ENCODE measurements at regions not wholly inside any gene's neighbourhood (a gene's known extent, or its start where the extent isn't known, plus 50 kb on each side); places are given as distances from the start of the nearest gene placed in this dataset.
A peak's percentile ranks its signal among the peaks of the same experiment; 100 is the strongest.

GRCh38 chr9:129518074-129518473 is 102.8 kb downstream of the C9orf50 start:
- peaks cover 5% of the 10 kb centered on the region for H3K9me3 ChIP-seq (ENCODE audit: low read length)
- no peak for DNase-seq
- H3K4me3 Mint-ChIP-seq = no peak overlapping the region
- H3K4me3 ChIP-seq (ENCODE audit: low read length) = no peak overlapping the region
- H3K9me3 Mint-ChIP-seq = peaks cover 13 to 28% (median 25%) of the 10 kb centered on the region in 5 donors
- H3K4me1 Mint-ChIP-seq = no peaks in the 10 kb centered on the region
- H3K36me3 ChIP-seq (ENCODE audit: insufficient read depth, low read length) = no peaks in the 10 kb centered on the region
- no peak overlapping the region for H3K27ac ChIP-seq (ENCODE audit: low read depth, low read length)
- peaks cover 0 to 13% (median 3%) of the 10 kb centered on the region in 3 donors for H3K36me3 Mint-ChIP-seq
- no peaks in the 10 kb centered on the region for H3K27me3 ChIP-seq (ENCODE audit: insufficient read depth, low read length, poor library complexity, severe bottlenecking)
- peak overlapping the region in 1 of 8 donors; percentile 42 for H3K27ac Mint-ChIP-seq
- ChIA-PET CTCF (interaction anchor here (0.8 kb wide), 1 partner anchor 135 kb away, joined by 3 read pairs; no protein-coding TSS in a partner anchor), POLR2A (no interaction called here)
- H3K27me3 Mint-ChIP-seq = peaks cover 7 to 9% of the 10 kb centered on the region in 2 donors
- H3K4me1 ChIP-seq (ENCODE audit: insufficient read depth, low read length) = no peaks in the 10 kb centered on the region

GRCh38 chr9:129517006-129517405 is 103.9 kb downstream of the C9orf50 start:
- Mint-ChIP-seq H3K4me3 (no peak overlapping the region), H3K36me3 (peaks cover 0 to 15% (median 3%) of the 10 kb centered on the region in 3 donors), H3K27ac (no peak overlapping the region), H3K4me1 (no peaks in the 10 kb centered on the region), H3K27me3 (peaks cover 4 to 9% of the 10 kb centered on the region in 2 donors), H3K9me3 (peaks cover 14 to 29% (median 25%) of the 10 kb centered on the region in 5 donors)
- ChIA-PET POLR2A (no interaction called here), CTCF (interaction anchor here (0.8 kb wide), 1 partner anchor 134 kb away, joined by 3 read pairs; no protein-coding TSS in a partner anchor)
- H3K9me3 ChIP-seq (ENCODE audit: low read length) = peaks cover 5% of the 10 kb centered on the region
- no peak overlapping the region for H3K27ac ChIP-seq (ENCODE audit: low read depth, low read length)
- no peaks in the 10 kb centered on the region for H3K27me3 ChIP-seq (ENCODE audit: insufficient read depth, low read length, poor library complexity, severe bottlenecking)
- no peak for DNase-seq
- no peaks in the 10 kb centered on the region for H3K4me1 ChIP-seq (ENCODE audit: insufficient read depth, low read length)
- no peaks in the 10 kb centered on the region for H3K36me3 ChIP-seq (ENCODE audit: insufficient read depth, low read length)
- H3K4me3 ChIP-seq (ENCODE audit: low read length) = no peak overlapping the region

- Mint-ChIP-seq H3K36me3 (peaks cover 0 to 15% (median 3%) of the 10 kb centered on the region in 3 donors), H3K4me3 (no peak overlapping the region), H3K4me1 (no peaks in the 10 kb centered on the region), H3K27ac (no peak overlapping the region), H3K9me3 (peaks cover 14 to 29% (median 25%) of the 10 kb centered on the region in 5 donors), H3K27me3 (peaks cover 4 to 9% of the 10 kb centered on the region in 2 donors)
- Histone ChIP-seq H3K36me3 (ENCODE audit: insufficient read depth, low read length) (no peaks in the 10 kb centered on the region), H3K4me1 (ENCODE audit: insufficient read depth, low read length) (no peaks in the 10 kb centered on the region), H3K27me3 (ENCODE audit: insufficient read depth, low read length, poor library complexity, severe bottlenecking) (no peaks in the 10 kb centered on the region), H3K9me3 (ENCODE audit: low read length) (peaks cover 5% of the 10 kb centered on the region), H3K4me3 (ENCODE audit: low read length) (no peak overlapping the region), H3K27ac (ENCODE audit: low read depth, low read length) (no peak overlapping the region)
- ChIA-PET POLR2A (interaction anchor here (0.6 kb wide), 1 partner anchor 22 kb away, joined by 3 read pairs; no protein-coding TSS in a partner anchor), CTCF (interaction anchor here (1.2 kb wide), 1 partner anchor 12 kb away, joined by 3 read pairs; no protein-coding TSS in a partner anchor)
- no peak for DNase-seq
These were observed 106.0 kb downstream of the C9orf50 start for GRCh38 chr9:129514891-129515290.

GRCh38 chr9:129514497-129514867 is 106.4 kb downstream of the C9orf50 start:
- ChIA-PET CTCF (interaction anchor here (1.2 kb wide), 1 partner anchor 12 kb away, joined by 3 read pairs; no protein-coding TSS in a partner anchor), POLR2A (no interaction called here)
- no peaks in the 10 kb centered on the region for H3K27me3 ChIP-seq (ENCODE audit: insufficient read depth, low read length, poor library complexity, severe bottlenecking)
- peaks cover 0 to 15% (median 3%) of the 10 kb centered on the region in 3 donors for H3K36me3 Mint-ChIP-seq
- no peaks in the 10 kb centered on the region for H3K4me1 Mint-ChIP-seq
- no peaks in the 10 kb centered on the region for H3K4me1 ChIP-seq (ENCODE audit: insufficient read depth, low read length)
- no peaks in the 10 kb centered on the region for H3K36me3 ChIP-seq (ENCODE audit: insufficient read depth, low read length)
- no peak overlapping the region for H3K27ac ChIP-seq (ENCODE audit: low read depth, low read length)
- DNase-seq = no peak
- no peak overlapping the region for H3K27ac Mint-ChIP-seq
- H3K4me3 ChIP-seq (ENCODE audit: low read length) = no peak overlapping the region
- H3K9me3 ChIP-seq (ENCODE audit: low read length) = peaks cover 5% of the 10 kb centered on the region
- peaks cover 4 to 9% of the 10 kb centered on the region in 2 donors for H3K27me3 Mint-ChIP-seq
- no peak overlapping the region for H3K4me3 Mint-ChIP-seq
- H3K9me3 Mint-ChIP-seq = peaks cover 14 to 29% (median 25%) of the 10 kb centered on the region in 5 donors

- CTCF ChIA-PET = no interaction called here
- H3K4me1 Mint-ChIP-seq = no peaks in the 10 kb centered on the region
- H3K27ac Mint-ChIP-seq = no peak overlapping the region
- H3K27ac ChIP-seq (ENCODE audit: low read depth, low read length) = no peak overlapping the region
- H3K9me3 Mint-ChIP-seq = peaks cover 14 to 29% (median 25%) of the 10 kb centered on the region in 5 donors
- no peaks in the 10 kb centered on the region for H3K4me1 ChIP-seq (ENCODE audit: insufficient read depth, low read length)
- H3K4me3 ChIP-seq (ENCODE audit: low read length) = no peak overlapping the region
- no peaks in the 10 kb centered on the region for H3K27me3 ChIP-seq (ENCODE audit: insufficient read depth, low read length, poor library complexity, severe bottlenecking)
- peaks cover 0 to 15% (median 3%) of the 10 kb centered on the region in 3 donors for H3K36me3 Mint-ChIP-seq
- POLR2A ChIA-PET = no interaction called here
- peaks cover 5% of the 10 kb centered on the region for H3K9me3 ChIP-seq (ENCODE audit: low read length)
- DNase-seq = no peak
- no peak overlapping the region for H3K4me3 Mint-ChIP-seq
- H3K36me3 ChIP-seq (ENCODE audit: insufficient read depth, low read length) = no peaks in the 10 kb centered on the region
- peaks cover 4 to 9% of the 10 kb centered on the region in 2 donors for H3K27me3 Mint-ChIP-seq
These were observed 106.9 kb downstream of the C9orf50 start for GRCh38 chr9:129513856-129514496.

GRCh38 chr9:129513282-129513681 is 107.6 kb downstream of the C9orf50 start:
- Histone ChIP-seq H3K9me3 (ENCODE audit: low read length) (peaks cover 5% of the 10 kb centered on the region), H3K36me3 (ENCODE audit: insufficient read depth, low read length) (no peaks in the 10 kb centered on the region), H3K27me3 (ENCODE audit: insufficient read depth, low read length, poor library complexity, severe bottlenecking) (no peaks in the 10 kb centered on the region), H3K27ac (ENCODE audit: low read depth, low read length) (no peak overlapping the region), H3K4me3 (ENCODE audit: low read length) (no peak overlapping the region), H3K4me1 (ENCODE audit: insufficient read depth, low read length) (no peaks in the 10 kb centered on the region)
- ChIA-PET CTCF (no interaction called here), POLR2A (no interaction called here)
- Mint-ChIP-seq H3K4me3 (no peak overlapping the region), H3K4me1 (no peaks in the 10 kb centered on the region), H3K27ac (no peak overlapping the region), H3K36me3 (peaks cover 0 to 14% (median 3%) of the 10 kb centered on the region in 3 donors), H3K27me3 (peaks cover 3 to 5% of the 10 kb centered on the region in 2 donors), H3K9me3 (peaks cover 12 to 24% (median 22%) of the 10 kb centered on the region in 5 donors)
- no peak for DNase-seq

- POLR2A ChIA-PET = no interaction called here
- Histone ChIP-seq H3K4me1 (ENCODE audit: insufficient read depth, low read length) (no peaks in the 10 kb centered on the region), H3K36me3 (ENCODE audit: insufficient read depth, low read length) (no peaks in the 10 kb centered on the region), H3K4me3 (ENCODE audit: low read length) (no peak overlapping the region), H3K27me3 (ENCODE audit: insufficient read depth, low read length, poor library complexity, severe bottlenecking) (no peaks in the 10 kb centered on the region), H3K9me3 (ENCODE audit: low read length) (peaks cover 5% of the 10 kb centered on the region), H3K27ac (ENCODE audit: low read depth, low read length) (no peak overlapping the region)
- peaks cover 6 to 15% (median 9%) of the 10 kb centered on the region in 5 donors for H3K9me3 Mint-ChIP-seq
- H3K4me1 Mint-ChIP-seq = no peaks in the 10 kb centered on the region
- no peaks in the 10 kb centered on the region for H3K27me3 Mint-ChIP-seq
- DNase-seq = no peak
- H3K4me3 Mint-ChIP-seq = no peak overlapping the region
- H3K27ac Mint-ChIP-seq = no peak overlapping the region
- CTCF ChIA-PET = interaction anchor here (1.1 kb wide), 1 partner anchor 10 kb away, joined by 3 read pairs; no protein-coding TSS in a partner anchor
- peaks cover 0 to 8% (median 0%) of the 10 kb centered on the region in 3 donors for H3K36me3 Mint-ChIP-seq
These were observed 109.5 kb downstream of the C9orf50 start for GRCh38 chr9:129511285-129511900.

- Mint-ChIP-seq H3K27me3 (no peaks in the 10 kb centered on the region), H3K27ac (no peak overlapping the region), H3K36me3 (peaks cover 0 to 8% (median 3%) of the 10 kb centered on the region in 3 donors), H3K9me3 (peaks cover 5 to 8% (median 7%) of the 10 kb centered on the region in 5 donors), H3K4me1 (peaks cover 0 to 3% (median 0%) of the 10 kb centered on the region in 3 donors), H3K4me3 (no peak overlapping the region)
- Histone ChIP-seq H3K36me3 (ENCODE audit: insufficient read depth, low read length) (no peaks in the 10 kb centered on the region), H3K27me3 (ENCODE audit: insufficient read depth, low read length, poor library complexity, severe bottlenecking) (no peaks in the 10 kb centered on the region), H3K27ac (ENCODE audit: low read depth, low read length) (no peak overlapping the region), H3K4me1 (ENCODE audit: insufficient read depth, low read length) (no peaks in the 10 kb centered on the region), H3K4me3 (ENCODE audit: low read length) (no peak overlapping the region), H3K9me3 (ENCODE audit: low read length) (peaks cover under 1% of the 10 kb centered on the region)
- CTCF ChIA-PET = no interaction called here
- no peak for DNase-seq
- POLR2A ChIA-PET = no interaction called here
These were observed 111.4 kb downstream of the C9orf50 start for GRCh38 chr9:129509533-129509928.
